ENCODE measurements at regions not wholly inside any gene's neighbourhood (a gene's known extent, or its start where the extent isn't known, plus 50 kb on each side); places are given as distances from the start of the nearest gene placed in this dataset.
A peak's percentile ranks its signal among the peaks of the same experiment; 100 is the strongest.
"Not testable (repeated sequence)": the region's sequence is repeated elsewhere in the genome, so short reads cannot be mapped to it uniquely, and the experiment has no call there.

DNA sequence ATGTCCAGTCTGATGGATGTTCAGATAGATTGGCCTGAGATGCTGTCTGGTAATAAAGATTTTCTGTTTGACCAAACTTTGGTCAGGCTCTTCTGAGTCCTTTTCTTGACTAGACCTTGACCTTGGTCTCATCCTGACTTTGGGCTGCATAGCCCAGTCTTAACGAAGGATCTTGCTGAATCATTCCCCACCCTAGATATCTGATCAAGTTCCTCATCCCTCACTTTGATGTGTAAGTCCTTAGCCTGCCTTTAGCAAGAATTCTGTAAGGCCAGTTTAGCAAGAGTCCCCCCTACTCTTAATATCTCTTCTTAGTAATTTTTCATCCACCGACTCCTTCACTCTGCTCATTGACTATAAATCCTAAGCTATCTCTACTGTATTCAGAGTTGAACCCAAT is 244.4 kb upstream of the JADE1 start:
- no peak for DNase-seq

DNA sequence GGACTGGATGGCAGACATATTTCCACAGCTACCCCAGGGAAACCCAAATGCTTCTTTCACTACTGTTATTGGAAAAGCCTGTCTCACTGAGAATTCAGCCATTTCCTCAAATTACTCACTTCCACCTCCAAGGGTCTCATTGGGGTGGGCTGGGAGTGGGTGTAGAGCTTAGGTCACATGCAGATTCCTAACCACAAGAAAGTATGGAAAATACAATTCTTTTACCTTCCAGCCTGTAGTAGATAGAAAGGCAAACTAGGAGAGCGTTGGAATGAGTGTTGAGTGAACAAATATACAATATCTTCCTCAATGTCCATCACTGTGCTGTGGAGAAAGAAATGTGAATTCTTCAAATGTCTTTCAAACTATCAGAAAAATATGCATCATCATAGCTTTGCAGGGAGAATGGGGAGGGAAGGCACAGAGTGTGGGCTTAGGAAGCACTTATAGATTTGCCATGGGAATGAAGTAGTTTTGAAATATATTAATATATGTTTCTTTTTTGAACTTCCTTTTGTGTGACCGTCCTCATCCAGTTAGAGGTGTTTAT is 245.3 kb upstream of the JADE1 start:
- DNase-seq: peak; percentile 32

DNA sequence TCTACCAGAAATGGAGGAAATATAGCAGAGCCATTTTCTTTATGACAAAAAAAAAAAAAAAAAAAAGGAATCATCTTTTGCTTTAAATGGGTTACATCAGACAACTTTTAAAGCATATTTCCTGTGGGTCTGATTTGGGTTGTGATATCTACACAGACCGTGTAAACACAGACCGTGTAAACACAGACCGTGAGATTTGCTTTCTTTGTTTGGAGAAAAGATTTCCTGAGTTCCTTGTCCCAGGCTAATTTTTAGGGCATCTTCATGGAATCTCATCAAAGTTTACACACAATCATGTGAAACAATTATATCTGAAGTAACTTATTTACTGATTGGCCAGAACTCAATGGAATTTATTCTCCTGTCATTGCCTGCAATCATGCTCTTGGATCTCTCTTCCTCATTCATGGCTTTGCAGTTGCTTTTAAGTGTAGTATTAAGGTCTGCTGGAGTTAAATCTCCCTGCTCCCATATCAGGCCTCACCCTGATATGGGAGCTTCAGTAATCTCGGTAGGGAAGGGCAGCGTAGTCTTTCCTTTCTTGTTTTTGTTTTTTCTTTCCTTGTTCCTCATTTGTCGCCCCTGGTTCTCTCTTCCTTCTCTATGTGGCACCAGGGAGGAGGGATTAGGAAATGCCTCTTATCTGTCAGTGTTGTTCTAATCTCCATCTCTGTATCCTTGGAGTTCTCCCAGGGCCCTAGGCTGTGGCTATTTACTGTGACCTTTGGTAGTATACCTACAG is 248.6 kb upstream of the JADE1 start:
- DNase-seq: peak; percentile 38

DNA sequence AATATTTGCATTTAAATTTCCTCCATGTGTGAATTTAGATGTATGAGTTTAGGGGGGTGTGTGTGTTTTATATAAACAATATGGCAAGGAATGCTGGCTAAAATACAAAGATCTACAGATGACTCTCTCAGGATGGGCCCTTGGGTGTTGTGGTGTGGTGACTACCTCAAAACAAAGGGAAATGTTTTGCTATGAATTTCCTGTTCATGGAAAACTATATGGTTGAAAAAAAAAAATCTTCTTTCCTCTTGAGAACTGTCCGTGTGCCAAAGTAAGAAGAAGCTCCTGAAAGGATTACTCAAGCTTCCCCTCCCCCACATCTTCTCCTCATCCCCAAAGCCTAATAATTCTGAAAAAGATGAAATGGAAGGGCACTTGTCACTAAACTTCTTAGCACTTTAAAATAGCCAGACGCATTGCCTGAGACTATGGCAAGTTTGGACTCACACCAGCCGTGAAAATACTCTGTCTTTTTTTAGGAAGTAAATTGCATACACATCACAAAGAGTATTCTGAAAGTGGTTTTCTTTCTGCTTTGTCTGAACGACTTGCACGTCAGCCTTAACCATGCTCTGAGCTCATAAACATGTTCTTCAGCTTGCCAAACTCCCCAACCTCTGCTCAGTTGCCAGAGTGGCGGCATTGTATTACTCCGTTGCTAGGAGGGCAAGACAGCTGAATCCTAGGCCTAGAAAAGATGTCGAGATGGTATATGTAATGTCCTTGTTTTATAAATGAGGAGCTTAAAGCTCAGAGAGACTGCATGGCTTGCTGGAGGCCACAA is 250.4 kb upstream of the JADE1 start:
- DNase-seq: peak; percentile 66

DNA sequence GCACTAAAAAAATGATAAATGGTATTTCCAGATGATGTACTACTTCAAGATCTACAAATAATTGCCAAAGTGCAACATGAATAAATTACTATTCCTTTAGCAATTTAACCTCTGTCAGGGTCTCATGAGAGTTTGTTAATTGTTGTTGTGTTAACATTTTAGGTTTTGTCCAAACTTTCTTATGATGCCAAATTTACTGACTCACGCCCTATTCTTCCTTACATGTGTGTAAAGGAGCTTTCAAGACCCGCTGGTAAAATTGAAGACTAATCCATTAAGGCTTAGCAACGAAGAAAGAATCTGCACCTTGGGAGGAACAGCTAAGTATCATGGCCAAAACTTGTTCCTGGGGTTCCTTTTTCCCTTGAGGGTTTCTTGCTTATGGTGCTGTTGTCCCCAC is 252.7 kb upstream of the JADE1 start:
- DNase-seq: no peak

DNA sequence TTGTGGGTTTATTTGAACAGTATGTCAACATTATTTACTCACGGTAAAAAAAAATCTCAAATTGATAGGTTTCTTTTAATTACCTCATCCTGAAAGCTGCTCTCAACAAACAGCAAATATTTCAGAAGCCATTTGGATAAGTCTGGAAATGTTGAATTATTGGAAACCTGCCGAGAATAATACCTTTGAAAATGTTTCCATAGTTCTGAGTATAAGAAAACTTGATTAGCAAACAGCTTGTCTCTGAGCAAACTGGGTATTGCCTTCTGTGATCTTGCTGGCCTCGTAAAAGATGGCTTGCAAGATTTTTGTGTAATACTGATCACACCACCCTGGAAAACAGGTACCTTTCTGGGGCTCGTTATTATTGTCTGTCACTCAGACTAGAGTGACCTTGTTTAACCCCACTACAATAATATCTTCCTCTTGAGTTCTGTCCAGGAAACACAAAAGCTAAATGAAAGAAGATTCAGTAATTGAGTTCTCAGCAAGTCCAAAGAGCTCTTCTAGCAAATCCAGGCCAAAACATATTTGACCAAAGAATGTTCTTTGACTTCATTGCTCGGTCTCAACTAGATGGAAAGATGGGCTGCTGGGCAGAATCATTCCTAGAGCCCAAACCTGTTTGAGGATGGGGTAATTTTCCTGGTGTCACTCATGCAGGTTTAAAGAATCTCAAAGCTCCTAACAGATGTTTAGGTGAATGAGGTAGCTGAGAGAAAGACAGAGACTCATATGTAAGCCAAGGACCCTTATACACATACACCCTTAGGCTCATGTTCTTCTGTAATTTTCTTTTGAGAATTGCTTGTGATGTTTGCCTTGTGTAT is 255.6 kb upstream of the JADE1 start:
- no peak for DNase-seq

DNA sequence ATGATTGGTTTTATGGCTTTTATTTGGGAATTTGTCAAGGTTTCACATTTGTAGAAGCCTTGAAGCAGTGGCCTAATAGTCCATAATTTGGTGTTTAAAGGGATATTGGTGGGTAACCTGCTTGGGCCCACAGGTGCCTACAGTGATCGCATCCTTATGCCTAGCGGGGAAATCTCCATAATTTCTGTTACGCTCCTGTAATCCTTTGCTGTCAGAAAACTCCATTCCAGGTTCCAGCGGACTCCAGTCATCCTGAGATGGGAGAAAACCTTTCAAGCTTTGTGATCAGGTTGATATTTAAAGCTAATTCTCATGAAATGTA is 257.0 kb upstream of the JADE1 start:
- DNase-seq: no peak

DNA sequence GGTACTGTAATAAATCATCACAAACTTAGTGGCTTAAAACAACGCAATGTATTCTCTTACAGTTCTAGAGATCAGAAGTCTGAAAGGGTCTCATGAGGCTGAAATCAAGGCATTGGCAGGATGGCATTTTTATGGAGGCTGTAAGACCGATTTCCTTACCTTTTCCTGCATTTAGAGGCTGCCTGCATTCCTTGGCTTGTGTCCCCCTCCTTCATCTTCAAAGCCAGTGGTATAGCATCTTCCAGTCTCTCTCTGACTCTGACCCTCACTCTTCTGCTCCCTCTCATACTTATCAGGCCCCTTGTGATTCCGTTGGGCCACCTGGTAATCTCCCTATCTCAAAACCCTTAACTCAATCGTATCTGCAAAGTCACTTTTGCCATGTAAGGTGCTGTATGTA is 258.2 kb upstream of the JADE1 start:
- DNase-seq: no peak

DNA sequence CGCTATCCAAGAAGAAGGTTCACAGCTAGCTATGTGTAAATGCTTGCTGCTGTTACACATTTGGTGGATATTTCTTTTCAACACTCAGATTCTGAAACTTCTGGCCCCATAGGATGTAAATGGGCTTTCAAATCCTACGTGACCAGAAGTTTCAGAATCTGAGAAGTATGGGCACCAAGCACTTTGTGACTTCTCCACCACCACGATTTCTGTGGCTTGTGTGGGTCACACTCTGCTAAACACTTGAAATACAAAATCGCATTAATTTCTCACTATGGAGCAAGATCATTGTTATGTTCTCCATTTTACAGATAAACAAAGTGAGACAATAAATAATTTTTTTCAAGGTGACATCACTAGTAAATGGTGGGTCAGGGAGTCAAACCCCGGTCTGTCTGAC is 259.4 kb upstream of the JADE1 start:
- no peak for DNase-seq

DNA sequence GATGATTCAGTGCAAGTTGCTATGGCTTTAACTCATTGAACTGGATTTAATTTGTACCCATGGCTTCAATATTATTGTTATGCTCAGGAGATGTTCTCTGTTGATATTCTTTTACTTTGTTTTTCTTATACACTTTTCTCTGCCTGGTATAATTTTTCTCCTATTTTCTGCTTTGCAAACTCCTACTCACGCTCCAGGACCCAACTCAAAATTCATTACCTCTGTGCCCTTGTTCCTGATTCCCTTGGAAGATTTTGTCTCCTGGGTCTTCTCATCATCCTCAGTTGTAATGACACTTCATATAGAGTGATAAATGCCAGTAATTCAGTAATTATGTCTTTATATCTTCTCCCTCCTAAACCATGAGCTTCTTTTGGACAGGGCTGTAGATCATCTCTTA is 259.9 kb upstream of the JADE1 start:
- no peak for DNase-seq

DNA sequence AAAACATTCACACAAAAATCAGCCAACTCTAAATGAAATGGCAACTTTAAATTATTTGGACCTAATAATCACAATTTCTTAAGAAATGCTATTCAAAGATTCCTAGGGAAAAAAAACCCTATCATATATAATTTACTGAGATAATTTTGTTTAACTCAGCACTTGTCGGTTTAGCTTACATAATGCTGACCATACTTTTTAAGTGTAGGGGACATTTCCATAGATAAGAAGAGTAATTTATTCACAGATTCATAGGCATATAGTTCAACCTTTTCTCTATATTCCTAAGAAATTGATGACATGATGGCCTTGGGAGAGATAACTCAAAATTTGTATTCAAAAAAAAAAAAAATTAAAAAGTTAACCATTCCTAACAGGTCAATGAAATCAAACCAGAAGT is 260.8 kb upstream of the PGRMC2 start:
- no peak for DNase-seq

DNA sequence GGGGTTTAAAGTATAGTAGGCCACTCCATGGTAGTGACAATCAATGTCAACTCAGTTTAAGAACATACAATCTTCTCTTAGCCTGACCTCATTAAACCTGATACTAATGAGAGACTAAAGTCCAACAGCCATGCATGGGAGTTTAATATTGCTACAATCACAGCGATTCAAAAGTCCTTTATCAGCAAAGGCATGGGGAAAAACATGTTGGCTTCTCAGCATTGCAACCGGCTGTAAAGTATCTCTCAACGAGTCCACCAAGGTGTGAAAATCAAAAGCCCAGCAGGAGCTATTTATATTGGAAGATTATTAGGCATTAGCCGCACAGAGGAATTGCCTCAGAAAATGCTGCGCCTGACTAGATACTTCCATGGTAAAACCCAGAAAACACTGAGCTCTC is 256.7 kb upstream of the PGRMC2 start:
- no peak for DNase-seq

DNA sequence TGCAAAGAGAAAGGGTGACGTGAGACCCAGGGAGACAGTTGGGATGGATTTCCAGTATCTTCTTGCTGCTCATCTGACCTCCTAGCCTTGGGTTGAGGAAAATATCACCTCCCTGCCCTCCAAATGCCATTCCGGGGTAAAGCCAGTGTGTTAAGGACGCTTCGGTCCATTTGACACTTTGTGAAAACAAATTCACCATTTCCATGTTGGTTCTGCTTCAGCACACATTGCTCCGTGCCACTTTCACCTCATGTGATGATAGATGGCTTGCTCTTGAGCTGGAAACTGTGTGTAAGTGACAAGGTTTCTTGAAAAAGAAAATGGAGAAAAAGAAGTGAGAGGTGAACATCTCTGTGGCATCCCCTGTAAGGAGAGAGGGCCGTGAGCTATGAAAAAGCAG is 256.1 kb upstream of the PGRMC2 start:
- no peak for DNase-seq

DNA sequence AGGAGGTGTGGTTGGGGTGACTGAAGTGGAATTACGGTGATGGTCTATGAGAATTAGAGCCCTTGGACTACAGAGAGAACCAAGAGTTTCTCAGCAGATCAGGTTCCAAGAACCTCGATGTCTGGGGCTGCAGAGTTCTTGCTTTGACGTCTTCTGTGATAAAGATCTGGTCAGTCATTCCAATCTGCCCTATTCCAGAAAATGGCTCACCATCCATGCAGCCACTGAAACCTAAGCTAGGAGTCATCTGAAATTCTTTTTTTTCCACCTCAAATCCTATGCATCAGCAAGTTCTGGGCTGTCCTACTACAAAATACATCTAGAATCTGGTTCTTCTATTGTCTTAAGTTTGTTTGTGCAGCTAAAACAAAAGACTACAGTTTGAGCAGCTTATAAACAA is 254.4 kb upstream of the PGRMC2 start:
- DNase-seq: no peak

DNA sequence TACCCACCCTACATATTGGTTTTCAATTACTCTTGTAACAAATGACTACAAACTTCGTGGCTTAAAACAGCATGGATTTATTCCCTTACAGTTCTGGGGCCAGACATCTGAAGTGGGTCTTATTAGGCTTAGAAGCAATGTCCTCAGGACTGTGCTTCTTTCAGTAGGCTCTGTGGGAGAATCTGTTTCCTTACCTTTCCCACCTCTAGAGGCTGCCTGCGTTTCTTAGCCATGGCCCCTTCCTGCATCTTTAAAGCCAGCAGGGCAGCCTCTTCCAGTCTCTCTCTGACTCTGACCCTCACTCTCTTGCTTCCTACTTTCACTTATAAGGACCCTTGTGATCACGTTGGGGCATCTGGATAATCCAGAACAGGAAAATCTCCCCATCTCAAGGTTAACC is 252.5 kb upstream of the PGRMC2 start:
- no peak for DNase-seq

DNA sequence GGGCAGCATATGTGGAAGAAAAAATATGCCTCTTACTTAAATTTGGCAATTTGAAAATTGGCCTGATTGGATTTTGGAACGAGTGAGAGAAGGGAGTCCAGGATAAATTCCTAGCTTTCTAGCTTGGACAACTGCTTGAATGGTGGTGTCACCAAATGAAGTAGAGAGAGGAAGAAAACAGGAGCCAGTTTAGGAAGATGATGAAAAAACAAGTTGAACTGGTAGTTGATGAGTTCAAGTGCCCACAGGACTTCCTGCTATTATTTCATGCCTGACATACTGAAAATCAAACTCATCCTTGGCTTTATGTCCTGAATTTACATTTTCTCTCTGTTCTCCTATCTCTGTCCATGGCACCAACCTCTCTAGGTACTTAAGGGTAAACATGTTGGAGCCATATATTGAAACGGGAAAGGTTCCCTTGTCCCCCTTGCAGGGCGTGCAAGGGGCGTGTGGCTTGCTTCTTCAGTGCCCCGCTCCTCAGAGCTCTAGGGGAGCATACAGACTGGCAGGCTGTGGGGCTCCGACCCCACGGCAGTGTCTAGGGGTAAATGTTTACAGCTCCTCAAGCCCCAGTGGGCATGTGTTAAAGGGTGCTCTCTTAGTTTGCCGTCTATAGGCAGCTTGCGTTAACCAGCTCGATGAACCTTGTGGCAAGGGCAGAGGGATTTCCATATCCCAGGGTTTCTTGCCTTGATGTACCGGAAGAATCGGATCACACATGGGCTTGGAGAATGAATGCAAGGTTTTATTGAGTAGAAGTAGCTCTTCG is 250.7 kb upstream of the PGRMC2 start:
- no peak for DNase-seq

DNA sequence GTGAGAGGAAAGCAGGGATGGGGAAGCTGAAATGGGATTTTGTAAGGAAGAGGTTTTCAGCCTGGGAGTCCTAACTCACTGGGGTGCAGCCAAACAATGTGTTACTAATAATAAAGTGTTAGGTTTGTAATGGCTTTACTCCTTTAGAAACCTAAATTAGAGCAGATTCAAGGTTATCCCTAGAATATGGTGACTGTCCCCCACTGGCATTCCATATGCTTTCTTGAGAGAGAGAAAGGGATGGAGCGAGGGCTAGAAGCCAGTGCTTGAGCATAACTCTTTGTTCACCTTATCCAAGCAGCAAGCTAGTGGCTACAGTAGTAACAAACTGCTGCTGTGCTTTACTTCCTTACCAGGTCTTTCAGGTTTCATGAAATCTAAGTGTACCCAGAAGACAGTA is 249.1 kb upstream of the PGRMC2 start:
- no peak for DNase-seq

DNA sequence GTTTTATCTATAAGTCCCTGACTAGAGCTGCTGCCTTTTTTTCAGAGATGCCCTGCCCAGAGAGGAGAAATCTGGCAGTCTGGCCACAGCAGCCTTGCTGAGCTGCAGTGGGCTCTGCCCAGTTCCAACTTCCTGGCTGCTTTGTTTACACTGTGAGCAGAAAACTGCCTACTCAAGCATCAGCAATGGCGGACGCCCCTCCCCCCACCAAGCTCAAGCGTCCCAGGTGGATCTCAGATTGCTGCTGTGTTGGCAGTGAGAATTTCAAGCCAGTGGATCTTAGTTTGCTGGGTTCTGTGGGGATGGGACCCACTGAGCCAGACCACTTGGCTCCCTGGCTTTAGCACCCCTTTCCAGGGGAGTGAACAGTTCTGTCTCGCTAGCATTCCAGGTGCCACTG is 247.9 kb upstream of the PGRMC2 start:
- not testable (repeated sequence) for DNase-seq

DNA sequence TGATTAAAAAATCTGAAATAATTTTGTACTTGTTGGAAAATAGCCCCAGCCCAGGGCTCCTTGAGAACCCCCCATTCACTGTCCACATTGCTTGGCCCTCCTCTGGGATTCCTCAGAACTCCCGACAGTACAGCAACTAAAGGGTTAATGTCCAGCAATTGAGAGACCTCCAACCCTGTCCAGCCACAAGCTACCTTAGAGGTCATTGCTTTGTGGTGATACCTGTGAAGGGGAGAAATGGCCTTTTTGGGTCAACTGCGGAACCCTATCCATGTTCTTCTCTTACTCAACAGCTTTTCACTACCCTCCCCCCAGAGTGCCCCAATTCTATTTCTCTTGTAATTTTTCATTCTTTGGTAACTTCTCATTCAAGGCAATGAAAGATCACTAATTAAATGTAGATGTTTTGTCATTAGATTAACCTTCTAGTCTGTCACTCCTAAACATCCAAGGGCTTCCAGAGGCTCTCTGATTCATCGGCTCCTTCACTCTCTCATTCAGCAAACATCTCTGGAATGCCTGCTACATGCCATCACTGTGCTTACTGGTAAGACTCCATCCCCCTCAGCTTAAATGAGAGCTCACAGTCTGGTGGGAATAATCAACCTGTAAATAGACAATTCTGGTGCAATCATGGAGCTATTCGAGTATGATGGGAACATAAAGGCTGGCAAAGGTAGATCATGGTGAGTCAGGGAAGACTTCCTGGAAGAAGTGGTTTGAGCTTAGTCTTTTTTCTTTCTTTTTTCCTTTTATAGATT is 241.4 kb upstream of the PGRMC2 start:
- no peak for DNase-seq

DNA sequence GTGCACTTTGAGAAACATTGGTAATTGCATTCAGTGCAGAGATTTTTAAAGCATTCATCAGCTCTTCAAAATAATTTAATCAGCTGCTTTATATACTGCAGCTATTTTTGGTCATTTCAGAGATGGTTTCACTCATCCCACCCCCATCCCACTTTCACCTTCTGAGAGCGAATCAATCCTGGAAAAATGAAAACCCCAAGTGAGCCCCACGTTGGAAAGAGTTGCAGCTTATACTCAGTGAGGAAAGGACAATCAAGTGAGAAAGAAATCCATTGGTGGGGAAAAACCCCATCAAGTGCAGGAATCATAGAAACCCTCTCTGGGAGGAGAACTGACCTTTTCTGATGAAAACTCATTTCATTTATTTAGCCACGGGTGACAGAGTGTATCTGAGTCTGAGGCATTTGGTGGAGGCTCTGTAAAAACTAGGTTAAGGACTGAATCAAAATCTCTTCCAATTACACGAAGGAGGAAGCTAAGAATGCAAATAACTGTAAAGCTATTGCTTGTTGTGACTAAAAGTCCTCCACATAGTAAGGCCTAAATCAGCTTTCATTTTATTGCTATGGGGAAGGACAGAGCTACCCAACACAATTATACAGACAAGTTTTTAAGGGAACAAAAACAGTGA is 240.4 kb upstream of the PGRMC2 start:
- peak; percentile 22 for DNase-seq

DNA sequence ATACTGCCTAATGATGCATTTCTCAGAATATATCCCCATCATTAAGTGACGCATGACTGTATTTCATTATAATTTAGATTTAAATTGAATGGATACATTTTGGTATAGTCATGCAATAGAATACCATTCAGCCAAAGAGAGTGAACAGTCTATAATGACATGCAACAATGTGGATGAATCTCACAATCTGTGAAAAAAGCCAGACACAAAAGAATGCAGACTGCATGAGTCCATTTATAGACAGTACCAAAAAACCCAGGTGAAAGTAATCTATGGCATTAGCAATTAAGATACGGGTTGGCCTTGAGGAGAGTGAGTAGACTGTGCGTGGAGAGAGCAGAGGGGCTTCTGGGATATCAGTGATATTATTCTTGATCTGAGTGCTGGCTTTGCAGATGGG is 239.7 kb upstream of the PGRMC2 start:
- DNase-seq: no peak
